ENCODE measurements at regions not wholly inside any gene's neighbourhood (a gene's known extent, or its start where the extent isn't known, plus 50 kb on each side); places are given as distances from the start of the nearest gene placed in this dataset.

- H3K27me3 Mint-ChIP-seq (ENCODE audit: unreplicated experiment) = no peaks in the 10 kb centered on the region
- no peak for DNase-seq
- peaks cover 4% of the 10 kb centered on the region for H3K36me3 Mint-ChIP-seq (ENCODE audit: insufficient read depth, unreplicated experiment)
- TF ChIP-seq CTCF (IDR thresholded peaks at IDR 0.05; ENCODE audit: unreplicated experiment) = no peak
- no TSS peak for BruUV-seq (replicated peaks)
- peaks cover 25% of the 10 kb centered on the region for H3K4me1 Mint-ChIP-seq (ENCODE audit: low read depth, unreplicated experiment)
- no peak overlapping the region for H3K27ac Mint-ChIP-seq (ENCODE audit: unreplicated experiment)
- H3K4me3 Mint-ChIP-seq (ENCODE audit: low read depth, unreplicated experiment) = no peak overlapping the region
- CTCF ChIA-PET = interaction anchor here (1.0 to 2.8 kb wide), 6 partner anchors 104 to 689 kb away, joined by 3 to 35 read pairs (median 11); no protein-coding TSS in a partner anchor
- no peaks in the 10 kb centered on the region for H3K9me3 Mint-ChIP-seq (ENCODE audit: low read depth, unreplicated experiment)
- intact Hi-C loops (cut with micrococcal nuclease; ENCODE audit: unreplicated experiment) = loop anchor here (1.0 to 5.0 kb wide), 8 partner anchors 54 to 733 kb away; no protein-coding TSS in a partner anchor
Observed at GRCh38 chr2:58448845-58449244, 207.7 kb upstream of the FANCL start.

DNA sequence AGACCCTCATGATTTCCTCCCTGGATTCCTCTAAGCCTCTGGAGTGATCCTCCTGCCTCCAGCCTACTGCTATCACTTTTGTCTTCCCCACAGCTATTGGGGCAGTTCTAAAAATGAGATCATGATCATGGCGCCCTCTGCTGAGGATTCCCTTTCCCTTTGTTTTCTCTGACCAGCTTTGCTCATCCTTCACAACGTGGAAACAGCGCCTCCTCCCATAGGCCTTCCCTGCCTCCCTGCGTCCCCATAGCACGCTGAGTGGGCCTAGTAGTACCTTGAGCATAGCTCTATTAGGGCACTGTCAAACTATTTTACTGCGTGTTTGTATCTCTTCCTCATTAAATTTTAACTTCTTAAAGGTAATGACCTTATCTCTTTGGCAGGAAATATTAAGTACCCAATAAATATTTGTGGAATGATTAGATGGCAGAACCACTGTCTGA, 207.0 kb upstream of the FANCL start:
- peaks cover 4% of the 10 kb centered on the region for H3K36me3 Mint-ChIP-seq (ENCODE audit: insufficient read depth, unreplicated experiment)
- no peaks in the 10 kb centered on the region for H3K27me3 Mint-ChIP-seq (ENCODE audit: unreplicated experiment)
- intact Hi-C loops (cut with micrococcal nuclease; ENCODE audit: unreplicated experiment) = loop anchor here (1.0 to 5.0 kb wide), 7 partner anchors 55 to 734 kb away; no protein-coding TSS in a partner anchor
- no TSS peak for BruUV-seq (replicated peaks)
- peak overlapping the region; percentile 5 for H3K27ac Mint-ChIP-seq (ENCODE audit: unreplicated experiment)
- CTCF ChIA-PET = interaction anchor here (0.6 to 2.8 kb wide), 9 partner anchors 11 to 727 kb away, joined by 3 to 35 read pairs (median 3); partner anchors contain the start of gene FANCL
- peak; percentile 76 for DNase-seq
- TF ChIP-seq CTCF (IDR thresholded peaks at IDR 0.05; ENCODE audit: unreplicated experiment) = peak; percentile 67
- H3K9me3 Mint-ChIP-seq (ENCODE audit: low read depth, unreplicated experiment) = no peaks in the 10 kb centered on the region
- no peak overlapping the region for H3K4me3 Mint-ChIP-seq (ENCODE audit: low read depth, unreplicated experiment)
- H3K4me1 Mint-ChIP-seq (ENCODE audit: low read depth, unreplicated experiment) = peaks cover 25% of the 10 kb centered on the region

DNA sequence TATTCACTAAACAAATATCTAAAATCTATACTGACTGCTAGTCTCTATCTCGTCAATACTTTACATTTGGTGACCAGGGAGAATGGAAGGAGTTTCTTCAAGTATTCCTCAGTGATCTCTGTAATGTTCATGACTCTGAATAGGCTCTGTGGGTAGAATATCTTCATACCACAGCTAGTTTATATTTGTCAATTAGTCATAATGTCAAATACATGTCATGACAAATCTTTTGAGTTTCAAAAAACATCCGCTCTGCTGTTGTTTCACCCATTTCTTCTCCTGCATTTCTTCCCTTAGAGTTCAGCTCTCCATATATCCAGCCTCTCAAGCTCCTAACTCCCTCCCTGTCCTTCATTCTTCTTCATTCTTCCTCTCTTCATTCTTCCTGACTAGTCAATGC, 206.5 kb upstream of the FANCL start:
- CTCF ChIA-PET = interaction anchor here (0.6 to 2.8 kb wide), 10 partner anchors 11 to 727 kb away, joined by 3 to 35 read pairs (median 4); partner anchors contain the start of gene FANCL
- no peak for TF ChIP-seq CTCF (IDR thresholded peaks at IDR 0.05; ENCODE audit: unreplicated experiment)
- no peak overlapping the region for H3K4me3 Mint-ChIP-seq (ENCODE audit: low read depth, unreplicated experiment)
- peaks cover 4% of the 10 kb centered on the region for H3K36me3 Mint-ChIP-seq (ENCODE audit: insufficient read depth, unreplicated experiment)
- BruUV-seq (replicated peaks) = no TSS peak
- DNase-seq = no peak
- H3K9me3 Mint-ChIP-seq (ENCODE audit: low read depth, unreplicated experiment) = no peaks in the 10 kb centered on the region
- H3K4me1 Mint-ChIP-seq (ENCODE audit: low read depth, unreplicated experiment) = peaks cover 25% of the 10 kb centered on the region
- H3K27me3 Mint-ChIP-seq (ENCODE audit: unreplicated experiment) = no peaks in the 10 kb centered on the region
- H3K27ac Mint-ChIP-seq (ENCODE audit: unreplicated experiment) = peak overlapping the region; percentile 5
- intact Hi-C loops (cut with micrococcal nuclease; ENCODE audit: unreplicated experiment) = loop anchor here (5.0 kb wide), 3 partner anchors 225 to 735 kb away; no protein-coding TSS in a partner anchor

DNA sequence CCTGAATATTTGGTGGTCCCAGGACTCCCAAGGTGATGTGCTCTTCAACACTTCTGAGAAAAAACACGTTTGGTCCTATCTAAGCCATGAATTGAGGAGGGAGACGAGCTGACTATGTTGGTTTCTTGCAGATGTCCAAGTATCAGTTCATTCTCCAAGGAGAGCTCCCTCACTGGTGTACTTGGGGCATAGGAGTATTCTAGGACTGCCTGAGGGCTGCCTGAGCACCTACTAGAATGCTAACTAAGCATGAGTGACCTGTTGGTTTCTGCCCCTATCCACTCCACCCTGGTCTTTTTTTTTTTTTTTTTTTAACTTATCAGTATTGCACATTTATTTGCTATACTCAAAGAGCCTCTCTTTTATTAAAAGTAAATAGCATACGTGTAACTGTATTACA, 200.5 kb upstream of the FANCL start:
- Mint-ChIP-seq H3K36me3 (ENCODE audit: insufficient read depth, unreplicated experiment) (peaks cover 5% of the 10 kb centered on the region), H3K4me1 (ENCODE audit: low read depth, unreplicated experiment) (peaks cover 7% of the 10 kb centered on the region), H3K9me3 (ENCODE audit: low read depth, unreplicated experiment) (no peaks in the 10 kb centered on the region), H3K27ac (ENCODE audit: unreplicated experiment) (no peak overlapping the region), H3K4me3 (ENCODE audit: low read depth, unreplicated experiment) (no peak overlapping the region), H3K27me3 (ENCODE audit: unreplicated experiment) (no peaks in the 10 kb centered on the region)
- BruUV-seq (replicated peaks) = no TSS peak
- intact Hi-C loops (cut with micrococcal nuclease; ENCODE audit: unreplicated experiment) = no loop called here
- no peak for TF ChIP-seq CTCF (IDR thresholded peaks at IDR 0.05; ENCODE audit: unreplicated experiment)
- no peak for DNase-seq
- CTCF ChIA-PET = interaction anchor here (0.7 kb wide), 2 partner anchors 122 to 510 kb away, joined by 3 read pairs; no protein-coding TSS in a partner anchor

Data from Calu3 (cell line).